Effector memory CD8-positive, alpha-beta T cell (primary cell): ENCODE measurements at regions not wholly inside any gene's neighbourhood (a gene's known extent, or its start where the extent isn't known, plus 50 kb on each side); places are given as distances from the start of the nearest gene placed in this dataset.
"Not testable (repeated sequence)": the region's sequence is repeated elsewhere in the genome, so short reads cannot be mapped to it uniquely, and the experiment has no call there.

Source experiments
- ATAC-seq: fragments of 150-1000 bp; cut with Tn5 transposase; replicated peaks from 2 replicates; pipeline ENCODE4 v1.10.0; 2021; ENCODE audit warnings: mild to moderate bottlenecking, moderate library complexity
- DNase-seq, 3 experiments: peaks; one replicate each; pipeline ENCODE4 v3.0.0; 2021
- H3K27ac Mint-ChIP-seq, 2 donors: one replicate each; pipeline ENCODE4 v1.8.0; 2022; ENCODE audit warnings: mild to moderate bottlenecking in 2 of 2, mixed read lengths in 2 of 2, moderate library complexity in 2 of 2
- H3K27me3 Mint-ChIP-seq, 2 donors: one replicate each; pipeline ENCODE4 v1.8.0; 2022; ENCODE audit warnings: mixed read lengths in 2 of 2
- H3K36me3 Mint-ChIP-seq: one replicate; pipeline ENCODE4 v1.8.0; 2022; ENCODE audit warnings: mild to moderate bottlenecking, moderate library complexity, mixed read lengths; ENCODE audit not compliant: insufficient read depth
- H3K4me1 Mint-ChIP-seq, 2 donors: one replicate each; pipeline ENCODE4 v1.8.0; 2022; ENCODE audit warnings: low read depth in 2 of 2, mixed read lengths in 2 of 2
- H3K4me3 Mint-ChIP-seq, 2 donors: one replicate each; pipeline ENCODE4 v1.8.0; 2022; ENCODE audit warnings: mild to moderate bottlenecking in 2 of 2, mixed read lengths in 2 of 2, moderate library complexity in 2 of 2
- H3K9me3 Mint-ChIP-seq, 2 donors: one replicate each; pipeline ENCODE4 v1.8.0; 2022; ENCODE audit warnings: mixed read lengths in 2 of 2

DNA sequence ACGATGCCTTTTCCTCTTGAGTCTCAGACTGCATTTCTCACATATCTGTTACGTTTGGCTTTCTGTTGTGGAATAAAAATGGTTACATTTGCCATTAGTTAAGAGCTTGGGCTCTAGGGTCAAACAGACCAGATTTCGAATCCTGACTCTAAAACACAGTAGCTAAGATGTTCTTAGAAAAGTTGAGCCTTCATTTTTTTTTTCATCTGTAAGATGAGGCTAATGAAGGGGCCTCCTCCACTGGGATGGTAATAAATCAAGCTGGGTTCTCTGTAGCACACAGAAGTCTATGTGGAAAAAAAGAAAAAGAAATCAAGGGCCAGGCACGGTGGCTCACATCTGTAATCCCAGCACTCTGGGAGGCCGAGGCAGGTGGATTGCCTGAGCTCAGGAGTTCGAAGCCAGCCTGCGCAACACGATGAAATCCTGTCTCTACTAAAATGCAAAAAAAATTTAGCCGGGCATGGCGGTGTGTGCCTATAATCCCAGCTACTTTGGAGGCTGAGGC is 49.9 kb upstream of the CAPRIN1 start:
- H3K36me3 Mint-ChIP-seq = no peaks in the 10 kb centered on the region
- no peaks in the 10 kb centered on the region for H3K9me3 Mint-ChIP-seq
- ATAC-seq (no peak), DNase-seq (no peak)
- H3K4me1 Mint-ChIP-seq = peaks cover 0 to 9% of the 10 kb centered on the region in 2 donors
- H3K27me3 Mint-ChIP-seq = peaks cover 30 to 72% of the 10 kb centered on the region in 2 donors
- H3K27ac Mint-ChIP-seq = no peak overlapping the region
- H3K4me3 Mint-ChIP-seq = no peak overlapping the region

DNA sequence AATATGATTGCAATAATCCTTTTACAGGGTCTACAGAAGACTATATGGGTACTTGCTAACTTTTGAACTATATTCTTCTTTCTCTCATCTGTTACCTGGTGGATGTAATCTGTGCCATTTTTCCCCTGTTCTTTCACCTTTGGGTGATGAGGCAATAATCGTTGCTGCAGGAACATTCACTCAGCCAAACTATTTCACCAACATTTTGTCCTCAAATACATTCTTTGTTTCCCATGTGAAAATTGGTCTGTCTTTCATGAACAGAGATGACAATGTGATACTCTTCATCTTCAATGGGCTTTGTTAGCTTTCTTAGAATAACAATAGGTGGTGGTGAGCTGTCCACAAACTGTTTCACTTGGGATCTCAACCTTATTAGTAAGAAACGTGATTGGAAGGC is 52.1 kb upstream of the CAPRIN1 start:
- Mint-ChIP-seq H3K27ac (no peak overlapping the region), H3K4me1 (peaks cover 0 to 9% of the 10 kb centered on the region in 2 donors), H3K36me3 (no peaks in the 10 kb centered on the region), H3K27me3 (peaks cover 21 to 64% of the 10 kb centered on the region in 2 donors), H3K4me3 (no peak overlapping the region), H3K9me3 (no peaks in the 10 kb centered on the region)
- DNase-seq (no peak), ATAC-seq (no peak)

DNA sequence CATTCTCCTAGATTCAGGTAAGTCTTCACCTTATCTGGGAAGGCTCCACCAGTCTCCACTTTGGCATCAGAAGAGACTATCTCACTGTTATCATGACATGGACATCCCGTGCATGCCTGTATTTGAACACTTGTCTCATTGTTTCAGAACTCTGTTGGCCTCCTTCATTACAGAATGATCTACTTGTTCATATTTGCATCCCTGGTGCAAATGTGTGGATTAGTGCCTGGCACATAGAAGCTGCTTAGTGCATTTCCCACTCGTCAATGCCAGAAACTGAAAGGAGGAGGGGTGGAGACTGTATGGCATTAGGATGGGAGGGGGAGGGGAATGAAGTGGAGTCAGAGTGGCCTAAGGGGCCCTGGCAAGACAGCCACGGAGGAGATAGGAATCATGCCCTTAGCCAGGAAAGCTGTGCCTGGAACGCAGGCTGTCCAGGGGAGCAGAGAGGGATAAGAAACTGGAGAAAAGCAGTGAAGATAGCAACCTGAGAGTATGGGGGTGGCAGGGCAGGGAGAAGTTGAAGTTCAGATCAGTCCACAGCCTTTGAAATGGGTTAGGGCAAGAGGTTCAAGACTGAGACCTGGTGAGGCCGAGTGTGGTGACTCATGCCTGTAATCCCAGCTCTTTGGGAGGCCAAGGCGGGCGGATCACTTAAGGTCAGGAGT is 53.8 kb upstream of the CAPRIN1 start:
- Mint-ChIP-seq H3K9me3 (no peaks in the 10 kb centered on the region), H3K27ac (no peak overlapping the region), H3K4me3 (no peak overlapping the region), H3K4me1 (peaks cover 0 to 9% of the 10 kb centered on the region in 2 donors), H3K36me3 (no peaks in the 10 kb centered on the region), H3K27me3 (peaks cover 15 to 55% of the 10 kb centered on the region in 2 donors)
- ATAC-seq (no peak), DNase-seq (no peak)

DNA sequence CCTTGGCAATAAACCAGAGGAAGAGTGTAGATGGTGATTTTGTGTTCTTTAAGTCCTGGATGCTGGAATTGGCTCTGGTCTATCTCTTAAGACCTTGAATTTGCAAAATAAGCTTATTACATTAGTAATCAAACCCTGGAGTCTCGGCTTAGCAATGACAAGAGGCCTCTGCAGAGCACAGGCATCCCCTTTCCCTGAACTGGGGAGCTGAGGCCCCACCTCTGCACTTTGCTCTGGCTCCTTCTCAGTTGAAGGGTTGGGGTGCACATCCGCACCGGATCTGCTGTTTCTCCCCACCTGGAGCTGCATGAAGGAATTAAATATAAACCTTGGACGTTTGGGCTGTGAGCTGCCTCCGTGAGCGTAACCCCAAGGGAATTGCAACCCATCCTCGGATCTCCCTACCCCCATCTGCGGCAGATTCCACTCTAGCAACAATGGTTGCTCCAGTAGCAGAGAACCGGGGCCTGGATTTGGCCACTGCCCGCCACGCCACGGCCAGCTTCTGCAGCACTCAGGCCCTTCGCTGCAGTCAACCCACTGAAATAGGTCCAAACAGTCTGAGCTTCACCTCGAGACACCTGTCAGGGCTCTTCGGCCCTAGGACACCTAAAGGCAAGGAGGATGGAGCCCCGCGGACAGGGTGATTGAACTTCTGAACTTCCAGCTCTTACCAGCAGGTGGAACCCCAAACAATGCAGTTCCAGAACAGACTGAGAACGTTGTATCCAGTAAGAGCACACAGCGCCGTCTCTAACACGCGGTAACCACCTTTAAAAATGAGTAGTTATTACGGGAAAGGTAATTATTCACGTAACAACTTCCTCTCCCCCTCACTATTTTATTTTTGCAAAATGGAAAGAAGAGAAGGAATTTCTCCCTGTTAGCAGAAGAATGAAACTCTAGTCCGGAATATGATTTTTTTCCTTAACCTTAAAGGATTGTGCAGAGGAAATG is 54.8 kb upstream of the CAPRIN1 start:
- no peaks in the 10 kb centered on the region for H3K36me3 Mint-ChIP-seq
- H3K4me1 Mint-ChIP-seq = peaks cover 0 to 9% of the 10 kb centered on the region in 2 donors
- ATAC-seq (peak; percentile 99), DNase-seq (peak; percentile 74 to 81 (median 74))
- peaks cover 14 to 48% of the 10 kb centered on the region in 2 donors for H3K27me3 Mint-ChIP-seq
- no peak overlapping the region for H3K4me3 Mint-ChIP-seq
- no peaks in the 10 kb centered on the region for H3K9me3 Mint-ChIP-seq
- no peak overlapping the region for H3K27ac Mint-ChIP-seq

DNA sequence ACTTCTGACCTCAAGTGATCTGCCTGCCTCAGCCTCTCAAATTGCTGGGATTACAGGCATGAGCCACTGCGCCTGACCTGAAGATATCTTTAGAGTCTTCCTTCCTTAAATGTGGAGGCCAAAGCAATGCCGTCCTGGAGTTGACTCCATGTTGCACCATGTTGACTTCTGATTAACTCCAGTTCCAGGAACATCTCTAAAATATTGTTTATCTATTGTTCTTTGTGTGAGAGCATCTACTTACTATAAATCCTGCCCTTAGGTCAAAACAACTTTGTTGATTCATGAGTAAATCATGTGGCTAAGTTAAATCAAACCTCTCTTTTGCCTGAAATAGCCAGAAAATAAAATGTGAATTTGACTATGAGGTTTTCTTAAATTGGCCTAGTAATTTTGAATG is 56.6 kb upstream of the CAPRIN1 start:
- peaks cover 14 to 41% of the 10 kb centered on the region in 2 donors for H3K27me3 Mint-ChIP-seq

DNA sequence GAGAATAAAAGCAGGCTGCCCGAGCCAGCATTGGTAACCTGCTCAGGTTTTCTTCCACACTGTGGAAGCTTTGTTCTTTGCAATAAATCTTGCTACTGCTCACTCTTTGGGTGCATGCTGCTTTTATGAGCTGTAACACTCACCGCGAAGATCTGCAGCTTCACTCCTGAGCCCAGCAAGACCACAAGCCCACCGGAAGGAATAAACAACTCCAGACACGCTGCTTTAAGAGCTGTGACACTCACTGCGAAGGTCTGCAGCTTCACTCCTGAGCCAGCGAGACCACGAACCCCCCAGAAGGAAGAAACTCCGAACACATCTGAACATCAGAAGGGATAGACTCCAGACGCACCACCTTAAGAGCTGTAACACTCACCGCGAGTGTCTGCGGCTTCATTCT is 60.4 kb upstream of the CAPRIN1 start:
- H3K4me1 Mint-ChIP-seq, H3K9me3 Mint-ChIP-seq, DNase-seq, H3K27ac Mint-ChIP-seq, H3K36me3 Mint-ChIP-seq, ATAC-seq, H3K27me3 Mint-ChIP-seq: not testable (repeated sequence)
- peak overlapping the region in 1 of 2 donors; percentile 4 for H3K4me3 Mint-ChIP-seq

More for the DNA sequence above, 56.6 kb upstream of the CAPRIN1 start:
- H3K9me3 Mint-ChIP-seq = no peaks in the 10 kb centered on the region
- H3K36me3 Mint-ChIP-seq = no peaks in the 10 kb centered on the region
- H3K4me3 Mint-ChIP-seq = no peak overlapping the region
- no peak overlapping the region for H3K27ac Mint-ChIP-seq
- DNase-seq (no peak), ATAC-seq (no peak)
- peaks cover 5 to 13% of the 10 kb centered on the region in 2 donors for H3K4me1 Mint-ChIP-seq

DNA sequence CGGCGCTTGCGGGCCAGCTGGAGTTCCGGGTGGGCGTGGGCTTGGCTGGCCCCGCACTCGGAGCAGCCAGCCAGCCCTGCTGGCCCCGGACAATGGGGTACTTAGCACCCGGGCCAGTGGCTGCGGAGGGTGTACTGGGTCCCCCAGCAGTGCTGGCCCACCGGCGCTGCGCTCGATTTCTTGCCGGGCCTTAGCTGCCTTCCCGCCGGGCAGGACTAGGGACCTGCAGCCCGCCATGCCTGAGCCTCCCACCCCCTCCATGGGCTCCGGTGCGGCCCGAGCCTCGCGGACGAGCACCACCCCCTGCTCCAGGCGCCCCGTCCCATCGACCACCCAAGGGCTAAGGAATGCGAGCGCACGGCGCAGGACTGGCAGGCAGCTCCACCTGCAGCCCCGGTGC is 61.4 kb upstream of the CAPRIN1 start:
- not testable (repeated sequence) for H3K27me3 Mint-ChIP-seq, H3K9me3 Mint-ChIP-seq, H3K4me1 Mint-ChIP-seq

DNA sequence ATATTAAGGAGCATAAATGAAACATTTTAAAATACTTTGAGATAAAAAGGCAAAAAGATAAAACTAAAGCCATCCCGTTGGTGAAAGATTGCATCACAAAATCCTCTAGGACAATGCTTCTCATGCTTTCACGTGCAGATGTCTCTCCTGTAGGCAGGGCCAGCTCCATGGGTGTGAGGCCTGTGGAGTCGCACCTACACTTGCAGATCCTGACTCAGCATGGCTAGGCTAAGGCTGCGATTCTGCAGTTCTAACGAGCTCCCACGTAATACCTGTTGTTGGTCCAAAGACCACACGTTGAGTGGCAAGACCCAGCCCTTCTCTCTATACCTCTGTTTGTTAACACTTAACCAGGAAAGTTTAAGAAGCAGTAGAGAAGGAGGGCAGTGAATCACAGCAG is 62.1 kb upstream of the CAPRIN1 start:
- H3K4me3 Mint-ChIP-seq = no peak overlapping the region
- ATAC-seq (no peak), DNase-seq (no peak)
- no peak overlapping the region for H3K27ac Mint-ChIP-seq
- H3K36me3 Mint-ChIP-seq = no peaks in the 10 kb centered on the region
- no peaks in the 10 kb centered on the region for H3K27me3 Mint-ChIP-seq
- H3K9me3 Mint-ChIP-seq = no peaks in the 10 kb centered on the region
- peaks cover 4 to 5% of the 10 kb centered on the region in 2 donors for H3K4me1 Mint-ChIP-seq

More for the DNA sequence above, 61.4 kb upstream of the CAPRIN1 start:
- H3K4me3 Mint-ChIP-seq, H3K27ac Mint-ChIP-seq, DNase-seq, H3K36me3 Mint-ChIP-seq, ATAC-seq: not testable (repeated sequence)

DNA sequence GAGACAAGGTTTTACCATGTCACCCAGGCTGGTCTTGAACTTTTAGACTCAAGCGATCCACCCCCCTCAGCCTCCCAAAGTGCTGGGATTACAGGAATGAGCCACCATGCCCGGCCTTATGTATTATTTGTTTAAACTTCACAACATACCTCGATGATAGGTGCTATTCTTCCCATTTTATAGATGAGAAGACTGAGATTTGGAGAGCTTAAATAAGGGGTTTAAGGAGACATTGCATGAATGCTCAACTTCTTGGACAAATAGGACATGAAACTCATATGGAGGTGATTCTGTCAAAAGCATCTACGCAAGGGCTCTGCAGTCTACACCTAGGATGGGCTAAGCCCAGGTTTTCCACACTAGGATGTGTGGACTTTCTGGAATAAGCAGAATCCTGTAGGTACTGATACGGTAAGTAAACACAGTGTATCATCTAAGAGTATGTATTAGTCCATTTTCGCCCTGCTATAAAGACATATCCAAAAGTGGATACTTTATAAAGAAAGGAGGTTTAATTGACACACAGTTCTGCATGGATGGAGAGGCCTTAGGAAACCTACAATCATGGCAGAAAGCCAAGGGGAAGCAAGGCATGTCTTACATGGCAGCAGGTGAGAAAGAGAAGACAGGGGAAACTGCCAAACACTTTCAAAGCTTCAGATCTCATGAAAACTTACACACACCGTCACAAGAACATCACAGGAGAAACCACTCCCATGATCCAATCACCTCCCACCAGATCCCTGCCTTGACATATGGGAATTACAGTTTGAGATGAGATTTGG is 62.8 kb upstream of the CAPRIN1 start:
- Mint-ChIP-seq H3K27ac (no peak overlapping the region), H3K36me3 (no peaks in the 10 kb centered on the region), H3K9me3 (no peaks in the 10 kb centered on the region), H3K27me3 (no peaks in the 10 kb centered on the region), H3K4me1 (peaks cover 4 to 5% of the 10 kb centered on the region in 2 donors), H3K4me3 (no peak overlapping the region)
- DNase-seq (no peak), ATAC-seq (no peak)

DNA sequence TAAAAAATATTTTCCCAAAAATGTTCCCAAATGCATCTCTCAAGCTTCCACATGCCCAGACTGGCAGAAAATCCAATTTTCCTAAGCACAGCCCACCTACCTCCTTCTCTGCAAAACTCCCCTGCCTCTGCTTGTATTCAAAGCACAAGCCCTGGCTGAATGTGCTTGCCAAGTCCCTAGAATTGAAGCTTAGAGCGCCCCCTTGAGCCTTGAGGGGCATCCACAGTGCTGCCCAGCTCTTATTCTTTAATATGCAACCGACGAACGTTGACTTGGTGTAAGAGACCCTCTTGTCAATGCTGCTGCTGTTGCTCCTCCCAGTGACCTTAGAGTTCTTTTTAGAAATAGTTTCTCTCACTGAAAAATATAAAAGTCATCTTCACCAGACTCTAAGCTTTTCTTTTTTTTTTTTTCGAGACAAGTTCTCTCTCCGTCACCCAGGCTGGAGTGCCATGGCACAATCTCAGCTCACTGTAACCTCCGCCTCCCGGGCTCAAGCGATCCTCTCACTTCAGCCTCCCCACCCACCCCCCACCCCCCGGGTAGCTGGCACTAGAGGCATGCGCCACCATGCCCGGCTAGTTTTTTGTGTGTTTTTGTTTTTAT is 63.5 kb upstream of the CAPRIN1 start:
- Mint-ChIP-seq H3K9me3 (no peaks in the 10 kb centered on the region), H3K4me3 (no peak overlapping the region), H3K27me3 (no peaks in the 10 kb centered on the region), H3K27ac (no peak overlapping the region), H3K36me3 (no peaks in the 10 kb centered on the region), H3K4me1 (peaks cover 4 to 5% of the 10 kb centered on the region in 2 donors)
- ATAC-seq (peak; percentile 87), DNase-seq (peak; percentile 74 to 80 (median 75))

DNA sequence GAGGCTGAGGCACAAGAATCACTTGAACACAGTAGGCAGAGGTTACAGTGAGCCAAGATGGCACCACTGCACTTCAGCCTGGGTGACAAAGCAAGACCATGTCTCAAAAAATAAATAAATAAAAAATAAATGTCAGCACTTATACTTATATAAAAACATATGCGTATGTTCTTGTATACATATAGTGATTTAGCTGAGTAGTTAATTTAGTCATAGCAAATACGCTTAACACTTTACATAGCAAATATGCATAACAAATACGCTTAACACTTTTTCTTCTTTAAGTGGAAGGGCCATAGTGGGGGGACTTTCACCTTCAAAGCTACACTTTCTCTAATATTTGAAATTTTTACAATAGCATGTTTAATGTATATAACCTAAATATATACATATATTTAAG is 64.0 kb upstream of the CAPRIN1 start:
- ATAC-seq (no peak), DNase-seq (no peak)
- Mint-ChIP-seq H3K9me3 (no peaks in the 10 kb centered on the region), H3K4me3 (no peak overlapping the region), H3K27me3 (no peaks in the 10 kb centered on the region), H3K27ac (no peak overlapping the region), H3K4me1 (peaks cover 4 to 5% of the 10 kb centered on the region in 2 donors), H3K36me3 (no peaks in the 10 kb centered on the region)

DNA sequence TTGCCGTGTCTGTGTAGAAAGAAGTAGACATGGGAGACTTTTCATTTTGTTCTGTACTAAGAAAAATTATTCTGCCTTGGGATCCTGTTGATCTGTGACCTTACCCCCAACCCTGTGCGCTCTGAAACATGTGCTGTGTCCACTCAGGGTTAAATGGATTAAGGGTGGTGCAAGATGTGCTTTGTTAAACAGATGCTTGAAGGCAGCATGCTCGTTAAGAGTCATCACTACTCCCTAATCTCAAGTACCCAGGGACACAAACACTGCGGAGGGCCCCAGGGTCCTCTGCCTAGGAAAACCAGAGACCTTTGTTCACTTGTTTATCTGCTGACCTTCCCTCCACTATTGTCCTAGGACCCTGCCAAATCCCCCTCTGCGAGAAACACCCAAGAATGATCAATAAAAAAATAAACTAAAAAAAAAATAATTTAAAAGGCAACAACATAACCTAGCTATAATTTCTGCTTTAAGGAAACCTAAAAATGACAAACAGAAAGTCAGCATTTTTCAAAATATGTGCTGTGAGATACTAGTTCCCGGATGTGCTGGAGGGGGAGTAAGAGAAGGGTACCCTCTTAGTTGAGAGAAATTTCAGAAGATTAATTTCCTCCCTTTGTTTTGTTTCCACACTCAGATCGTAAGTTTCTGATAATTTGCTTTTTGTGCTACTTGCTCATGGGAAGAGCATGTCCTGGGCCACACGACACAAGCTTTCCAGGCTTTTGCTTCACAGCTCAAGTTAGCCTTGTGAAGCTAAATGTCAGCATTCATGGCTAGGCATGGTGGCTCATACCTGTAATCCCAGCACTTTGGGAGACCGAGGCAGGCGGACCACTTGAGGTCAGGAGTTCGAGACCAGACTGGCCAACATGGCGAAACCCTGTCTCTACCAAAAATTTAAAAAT is 64.7 kb upstream of the CAPRIN1 start:
- not testable (repeated sequence) for ATAC-seq, H3K27me3 Mint-ChIP-seq, H3K9me3 Mint-ChIP-seq, H3K36me3 Mint-ChIP-seq, H3K4me3 Mint-ChIP-seq, DNase-seq, H3K27ac Mint-ChIP-seq, H3K4me1 Mint-ChIP-seq
